Upper lobe of left lung (tissue), 6 donors: ENCODE measurements at regions not wholly inside any gene's neighbourhood (a gene's known extent, or its start where the extent isn't known, plus 50 kb on each side); places are given as distances from the start of the nearest gene placed in this dataset.

Experiments
- ATAC-seq, 2 donors: fragments of 200-7000 bp; cut with Tn5 transposase; one replicate each; pipeline ENCODE4 v1.9.1; 2022; ENCODE audit warnings: mild to moderate bottlenecking in 2 of 2, moderate library complexity in 2 of 2; ENCODE audit not compliant: low FRiP score in 2 of 2
- DNase-seq, 2 donors: peaks; one replicate each; pipeline ENCODE4 v3.0.0-alpha.2; 2019 to 2020
- H3K27ac ChIP-seq, 4 donors: fragments of 200-600 bp; sonication (generic); one replicate each; pipeline ENCODE4 v1.5.1; 2016 to 2019
- H3K27me3 ChIP-seq, 4 donors: fragments of 200-600 bp; sonication (generic); one replicate each; pipeline ENCODE4 v1.5.1; 2017 to 2019
- H3K36me3 ChIP-seq, 4 donors: fragments of 200-600 bp; sonication (generic); one replicate each; pipeline ENCODE4 v1.5.1; 2016 to 2019
- H3K4me1 ChIP-seq, 4 donors: fragments of 200-600 bp; sonication (generic); one replicate each; pipeline ENCODE4 v1.5.1; 2018 to 2019
- H3K4me3 ChIP-seq, 4 donors: fragments of 200-600 bp; sonication (generic); one replicate each; pipeline ENCODE4 v1.5.1; 2017 to 2019; ENCODE audit warnings: mild to moderate bottlenecking in 2 of 4, moderate library complexity in 1 of 4
- H3K9me3 ChIP-seq, 4 donors: fragments of 200-600 bp; sonication (generic); one replicate each; pipeline ENCODE4 v1.5.1; 2018 to 2019
- EP300 ChIP-seq, 4 donors: sonication (generic); formaldehyde crosslinking; IDR thresholded peaks; one replicate each; pipeline ENCODE4 v1.5.1; 2017; ENCODE audit warnings: antibody characterized with exemption in 4 of 4, control low read depth in 2 of 4
- POLR2A ChIP-seq, 4 donors: fragments of 450-650 bp; IDR thresholded peaks; one replicate each; pipeline ENCODE4 v1.5.1; 2016 to 2017; ENCODE audit warnings: antibody characterized with exemption in 4 of 4, mild to moderate bottlenecking in 2 of 4
- POLR2AphosphoS5 ChIP-seq, 2 donors: sonication (generic); formaldehyde crosslinking; IDR thresholded peaks; one replicate each; pipeline ENCODE4 v1.5.1; 2017; ENCODE audit warnings: antibody characterized with exemption in 2 of 2
- WGBS, 2 donors: methylation state at CpG; one replicate each; pipeline ENCODE4 v1.1.5; 2017 to 2018; 5-methylcytosine and 5-hydroxymethylcytosine counted together
- TF ChIP-seq, protein P1 (sequence below), 6 experiments: fragments of 450-650 bp in 4 of 6; fragments of 200-600 bp in 2 of 6; sonication (generic) in 2 of 6; IDR thresholded peaks; one replicate each; pipeline ENCODE4 v1.5.1; 2016 to 2019; ENCODE audit warnings: antibody characterized with exemption in 6 of 6
- donor health status: DM: no; HTN: no; CAD: no; lungs with moderate emphysema.
- donor health status: DM: no; HTN: yes; CAD: no; lungs with severe emphysema.

GRCh38 chr2:235234736-235235135 lies 259.1 kb upstream of the AGAP1 start:
- Histone ChIP-seq H3K27me3 (no peaks in the 10 kb centered on the region), H3K27ac (no peak overlapping the region), H3K36me3 (no peaks in the 10 kb centered on the region), H3K9me3 (no peaks in the 10 kb centered on the region), H3K4me1 (peaks cover 7 to 23% (median 17%) of the 10 kb centered on the region in 4 donors), H3K4me3 (no peak overlapping the region)
- DNase-seq (no peak), ATAC-seq (no peak)
- 87 to 89% methylated on average over 6 of the region's 6 CpGs for WGBS, 2 donors
- TF ChIP-seq POLR2A (IDR thresholded peaks at IDR 0.05), result no peak
- TF ChIP-seq, protein P1, sequence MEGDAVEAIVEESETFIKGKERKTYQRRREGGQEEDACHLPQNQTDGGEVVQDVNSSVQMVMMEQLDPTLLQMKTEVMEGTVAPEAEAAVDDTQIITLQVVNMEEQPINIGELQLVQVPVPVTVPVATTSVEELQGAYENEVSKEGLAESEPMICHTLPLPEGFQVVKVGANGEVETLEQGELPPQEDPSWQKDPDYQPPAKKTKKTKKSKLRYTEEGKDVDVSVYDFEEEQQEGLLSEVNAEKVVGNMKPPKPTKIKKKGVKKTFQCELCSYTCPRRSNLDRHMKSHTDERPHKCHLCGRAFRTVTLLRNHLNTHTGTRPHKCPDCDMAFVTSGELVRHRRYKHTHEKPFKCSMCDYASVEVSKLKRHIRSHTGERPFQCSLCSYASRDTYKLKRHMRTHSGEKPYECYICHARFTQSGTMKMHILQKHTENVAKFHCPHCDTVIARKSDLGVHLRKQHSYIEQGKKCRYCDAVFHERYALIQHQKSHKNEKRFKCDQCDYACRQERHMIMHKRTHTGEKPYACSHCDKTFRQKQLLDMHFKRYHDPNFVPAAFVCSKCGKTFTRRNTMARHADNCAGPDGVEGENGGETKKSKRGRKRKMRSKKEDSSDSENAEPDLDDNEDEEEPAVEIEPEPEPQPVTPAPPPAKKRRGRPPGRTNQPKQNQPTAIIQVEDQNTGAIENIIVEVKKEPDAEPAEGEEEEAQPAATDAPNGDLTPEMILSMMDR (IDR thresholded peaks at IDR 0.05), result no peak
- no peak for TF ChIP-seq EP300 (IDR thresholded peaks at IDR 0.05)
- no peak for TF ChIP-seq POLR2AphosphoS5 (IDR thresholded peaks at IDR 0.05)

GRCh38 chr2:235235977-235236767 lies 257.7 kb upstream of the AGAP1 start:
- no peaks in the 10 kb centered on the region for H3K9me3 ChIP-seq
- 63 to 76% methylated on average over 6 to 7 of the region's 7 CpGs for WGBS, 2 donors
- ATAC-seq (no peak), DNase-seq (no peak)
- peaks cover 0 to 15% (median 12%) of the 10 kb centered on the region in 4 donors for H3K4me1 ChIP-seq
- no peaks in the 10 kb centered on the region for H3K27me3 ChIP-seq
- H3K36me3 ChIP-seq, result no peaks in the 10 kb centered on the region
- H3K4me3 ChIP-seq, result no peak overlapping the region
- TF ChIP-seq POLR2A (IDR thresholded peaks at IDR 0.05) (no peak), EP300 (IDR thresholded peaks at IDR 0.05) (no peak), POLR2AphosphoS5 (IDR thresholded peaks at IDR 0.05) (no peak)
- TF ChIP-seq, protein P1 (IDR thresholded peaks at IDR 0.05), result no peak
- H3K27ac ChIP-seq, result no peak overlapping the region

GRCh38 chr2:235238537-235238936 lies 255.3 kb upstream of the AGAP1 start:
- no peaks in the 10 kb centered on the region for H3K36me3 ChIP-seq
- H3K4me3 ChIP-seq, result no peak overlapping the region
- peaks cover 0 to 14% (median 8%) of the 10 kb centered on the region in 4 donors for H3K4me1 ChIP-seq
- WGBS, 2 donors, result 24 to 25% methylated on average over 3 of the region's 3 CpGs
- peak overlapping the region in 1 of 4 donors; percentile 7 for H3K27ac ChIP-seq
- H3K9me3 ChIP-seq, result no peaks in the 10 kb centered on the region
- DNase-seq (peak in 1 of 2 donors; percentile 53), ATAC-seq (peak; percentile 58 to 74)
- TF ChIP-seq POLR2A (IDR thresholded peaks at IDR 0.05) (no peak), EP300 (IDR thresholded peaks at IDR 0.05) (peak in 1 of 4 donors; percentile 10), POLR2AphosphoS5 (IDR thresholded peaks at IDR 0.05) (peak; percentile 26 to 68)
- TF ChIP-seq, protein P1 (IDR thresholded peaks at IDR 0.05), result no peak
- no peaks in the 10 kb centered on the region for H3K27me3 ChIP-seq

DNA sequence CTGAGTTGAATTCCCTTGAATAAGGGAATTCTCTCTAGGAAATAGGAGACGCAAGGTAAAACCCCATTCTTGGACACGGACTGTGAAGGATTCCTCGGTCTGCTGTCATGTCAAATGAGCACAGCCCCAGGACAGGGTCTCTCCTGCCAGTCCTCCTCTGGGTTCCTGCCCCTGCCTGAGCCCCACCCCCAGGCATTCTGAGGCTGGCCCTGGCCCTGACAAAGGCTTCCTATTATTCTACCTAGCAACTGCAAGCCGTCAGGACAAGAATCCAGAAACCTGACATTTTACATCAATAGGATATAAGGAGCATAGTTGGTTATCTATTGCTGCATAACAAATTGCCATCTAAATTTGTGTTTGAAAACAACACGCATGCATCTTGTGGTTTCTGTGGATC lies 253.3 kb upstream of the AGAP1 start:
- Histone ChIP-seq H3K9me3 (no peaks in the 10 kb centered on the region), H3K27ac (no peak overlapping the region), H3K27me3 (no peaks in the 10 kb centered on the region), H3K4me1 (peaks cover 0 to 14% (median 8%) of the 10 kb centered on the region in 4 donors), H3K4me3 (no peak overlapping the region), H3K36me3 (no peaks in the 10 kb centered on the region)
- TF ChIP-seq POLR2AphosphoS5 (IDR thresholded peaks at IDR 0.05), result no peak
- DNase-seq, result no peak
- ATAC-seq, result no peak
- 68 to 71% methylated on average over 5 of the region's 5 CpGs for WGBS, 2 donors

- no peaks in the 10 kb centered on the region for H3K27me3 ChIP-seq
- no peaks in the 10 kb centered on the region for H3K9me3 ChIP-seq
- H3K4me1 ChIP-seq, result peaks cover 0 to 10% (median 2%) of the 10 kb centered on the region in 4 donors
- ATAC-seq (peak in 1 of 2 donors; percentile 36), DNase-seq (no peak)
- TF ChIP-seq POLR2AphosphoS5 (IDR thresholded peaks at IDR 0.05), result no peak
- TF ChIP-seq POLR2A (IDR thresholded peaks at IDR 0.05), result no peak
- TF ChIP-seq EP300 (IDR thresholded peaks at IDR 0.05), result no peak
- TF ChIP-seq, protein P1 (IDR thresholded peaks at IDR 0.05), result no peak
- WGBS, 2 donors, result 44 to 51% methylated on average over 7 to 8 of the region's 8 CpGs
- H3K4me3 ChIP-seq, result no peak overlapping the region
- no peaks in the 10 kb centered on the region for H3K36me3 ChIP-seq
- no peak overlapping the region for H3K27ac ChIP-seq
These were observed 249.3 kb upstream of the AGAP1 start for GRCh38 chr2:235244255-235245220.
